ENCODE measurements at regions not wholly inside any gene's neighbourhood (a gene's known extent, or its start where the extent isn't known, plus 50 kb on each side); places are given as distances from the start of the nearest gene placed in this dataset.

- Histone ChIP-seq H3K4me2 (ENCODE audit: insufficient read depth, insufficient read length, low read length) (no peak overlapping the region), H2BK120ac (ENCODE audit: low read depth, low read length, poor library complexity, severe bottlenecking) (no peak overlapping the region), H2BK12ac (ENCODE audit: insufficient read length, low read depth, low read length) (no peak overlapping the region), H3K4ac (ENCODE audit: low read depth, low read length) (no peak overlapping the region), H4K5ac (ENCODE audit: insufficient read length, low read depth, low read length) (no peak overlapping the region), H4K91ac (ENCODE audit: insufficient read length, low read depth, low read length) (no peak overlapping the region), H3K79me1 (ENCODE audit: insufficient read depth, low read depth, low read length, poor library complexity, severe bottlenecking) (no peaks in the 10 kb centered on the region), H2AFZ (ENCODE audit: low read length) (no peak overlapping the region), H3K79me2 (ENCODE audit: insufficient read depth, low read length) (no peaks in the 10 kb centered on the region), H4K8ac (replicated peaks; ENCODE audit: insufficient read length, low read depth, low read length) (no peak overlapping the region), H3K23ac (ENCODE audit: insufficient read length, low read depth, low read length) (no peak overlapping the region), H2BK20ac (ENCODE audit: low read depth, low read length, poor library complexity, severe bottlenecking) (no peak overlapping the region), H3K14ac (ENCODE audit: insufficient read depth, low read length) (no peak overlapping the region), H3T11ph (ENCODE audit: low read length) (no peak overlapping the region), H3K56ac (ENCODE audit: insufficient read length, low read depth, low read length) (no peak overlapping the region), H3K9me3 (ENCODE audit: control insufficient read depth, low read depth, low read length) (no peaks in the 10 kb centered on the region), H3K9ac (ENCODE audit: extremely low read depth, insufficient read length, low read length) (no peak overlapping the region), H3K27me3 (ENCODE audit: insufficient read depth, low read length) (peaks cover 2% of the 10 kb centered on the region; the same call in 1 of the 2 replicates), H2BK5ac (ENCODE audit: insufficient read length, low read length) (no peak overlapping the region), H3K27ac (ENCODE audit: insufficient read length, low read depth, low read length) (no peak overlapping the region), H3K23me2 (ENCODE audit: insufficient read length, low read depth, low read length, poor library complexity, severe bottlenecking) (peaks cover 3% of the 10 kb centered on the region), H4K20me1 (ENCODE audit: control insufficient read depth, insufficient read depth, insufficient read length) (no peaks in the 10 kb centered on the region), H3K18ac (ENCODE audit: insufficient read length, low read depth, low read length) (no peak overlapping the region), H2BK15ac (ENCODE audit: low read depth, low read length) (no peak overlapping the region), H3K4me1 (ENCODE audit: insufficient read depth, low read length) (no peaks in the 10 kb centered on the region; the same call in 1 of the 2 replicates), H2AK5ac (ENCODE audit: insufficient read length, low read length) (no peak overlapping the region)
- TF ChIP-seq CTCF (conservative IDR thresholded peaks at IDR 0.05) = no peak
- Mint-ChIP-seq H3K27ac (no peak overlapping the region), H3K27me3 (ENCODE audit: low read depth) (no peaks in the 10 kb centered on the region), H3K36me3 (ENCODE audit: insufficient read depth in 1 of 3, low read depth in 3 of 3) (no peaks in the 10 kb centered on the region; a peak in 1 of 7 replicates), H3K4me3 (no peak overlapping the region), H3K9me3 (peaks cover under 1 to 4% of the 10 kb centered on the region in 2 experiments; a peak in 1 of 5 replicates), H3K4me1 (peaks cover 27 to 34% of the 10 kb centered on the region in 2 experiments)
- WGBS (ENCODE audit: extremely low coverage, insufficient read length, low lambda C conversion rate) = no CpG with 5 or more reads among the region's 5 CpGs
- no peak for DNase-seq
Measured at GRCh38 chr19:28023064-28023463, 1189.9 kb downstream of the UQCRFS1 start.
